CD4-positive, alpha-beta memory T cell (primary cell): ENCODE measurements at regions not wholly inside any gene's neighbourhood (a gene's known extent, or its start where the extent isn't known, plus 50 kb on each side); places are given as distances from the start of the nearest gene placed in this dataset.

Source experiments
- CTCF ChIA-PET: fragments of 350-600 bp; sonication (Branson Sonifier 250); formaldehyde crosslinking; loops from one replicate; lab custom pipeline; 2021; ENCODE audit warnings: inconsistent platforms; ENCODE audit not compliant: partially characterized antibody; lab: Charles Lee
- POLR2A ChIA-PET: fragments of 350-600 bp; sonication (Branson Sonifier 250); formaldehyde crosslinking; loops from one replicate; lab custom pipeline; 2021; ENCODE audit not compliant: partially characterized antibody; lab: Charles Lee
- DNase-seq, 5 donors: peaks; one replicate each; pipeline versions ENCODE4 v3.0.0 to v3.0.0-alpha.2; 2020 to 2022; ENCODE audit warnings: mixed read lengths in 1 of 5
- H3K27ac ChIP-seq: one replicate; pipeline ENCODE4 v1.7.0; 2013; ENCODE audit warnings: low read depth, low read length
- H3K27me3 ChIP-seq: 2 replicates; pipeline ENCODE4 v1.7.0; 2013; ENCODE audit warnings: mild to moderate bottlenecking, low read length, moderate library complexity; ENCODE audit not compliant: insufficient read depth
- H3K36me3 ChIP-seq: 2 replicates; pipeline ENCODE4 v1.7.0; 2013; ENCODE audit warnings: mild to moderate bottlenecking, low read length, moderate library complexity; ENCODE audit not compliant: insufficient read depth
- H3K4me1 ChIP-seq: 2 replicates; pipeline ENCODE4 v1.7.0; 2013; ENCODE audit warnings: mild to moderate bottlenecking, low read length, moderate library complexity; ENCODE audit not compliant: insufficient read depth
- H3K4me3 ChIP-seq, 2 donors: one replicate each; pipeline ENCODE4 v1.7.0; 2013; ENCODE audit warnings: low read length in 2 of 2, mild to moderate bottlenecking in 1 of 2
- H3K9me3 ChIP-seq, 2 donors: one replicate each; pipeline ENCODE4 v1.7.0; 2013; ENCODE audit warnings: low read length in 2 of 2, control low read depth in 1 of 2; ENCODE audit not compliant: control insufficient read depth in 1 of 2
- H3K27ac Mint-ChIP-seq, 7 donors: one replicate each; pipeline ENCODE4 v1.8.0; 2020 to 2021; ENCODE audit warnings: mixed read lengths in 7 of 7, mild to moderate bottlenecking in 6 of 7, inconsistent platforms in 3 of 7, moderate library complexity in 3 of 7
- H3K27me3 Mint-ChIP-seq, 2 donors: one replicate each; pipeline ENCODE4 v1.8.0; 2020 to 2021; ENCODE audit warnings: mixed read lengths in 2 of 2
- H3K36me3 Mint-ChIP-seq, 2 donors: one replicate each; pipeline ENCODE4 v1.8.0; 2020 to 2021; ENCODE audit warnings: mixed read lengths in 2 of 2, inconsistent platforms in 1 of 2, mild to moderate bottlenecking in 1 of 2
- H3K4me1 Mint-ChIP-seq, 4 donors: one replicate each; pipeline ENCODE4 v1.8.0; 2020 to 2021; ENCODE audit warnings: mixed read lengths in 4 of 4, mild to moderate bottlenecking in 1 of 4
- H3K4me3 Mint-ChIP-seq, 8 donors: one replicate each; pipeline ENCODE4 v1.8.0; 2020 to 2021; ENCODE audit warnings: mixed read lengths in 8 of 8, mild to moderate bottlenecking in 7 of 8, moderate library complexity in 6 of 8, inconsistent platforms in 3 of 8
- H3K9me3 Mint-ChIP-seq, 8 donors: one replicate each; pipeline ENCODE4 v1.8.0; 2020 to 2021; ENCODE audit warnings: mixed read lengths in 8 of 8, mild to moderate bottlenecking in 5 of 8, inconsistent platforms in 3 of 8, moderate library complexity in 1 of 8
- intact Hi-C: fragments of 100-400 bp; cut with micrococcal nuclease; formaldehyde crosslinking; loops from one replicate; pipeline ENCODE4 v1.15.1; 2023

- Mint-ChIP-seq H3K4me1 (no peaks in the 10 kb centered on the region), H3K27ac (no peak overlapping the region), H3K9me3 (peaks cover 0 to 6% (median 3%) of the 10 kb centered on the region in 8 donors), H3K36me3 (no peaks in the 10 kb centered on the region), H3K4me3 (no peak overlapping the region), H3K27me3 (peaks cover 11 to 16% of the 10 kb centered on the region in 2 donors)
- Histone ChIP-seq H3K9me3 (no peaks in the 10 kb centered on the region), H3K4me3 (no peak overlapping the region), H3K36me3 (no peaks in the 10 kb centered on the region), H3K27me3 (no peaks in the 10 kb centered on the region), H3K27ac (no peak overlapping the region), H3K4me1 (no peaks in the 10 kb centered on the region)
- intact Hi-C loops, result no loop called here
- ChIA-PET CTCF (interaction anchor here (3.4 kb wide), 1 partner anchor 16 kb away, joined by 16 read pairs; no protein-coding TSS in a partner anchor), POLR2A (interaction anchor here (0.7 kb wide), 1 partner anchor 1537 kb away, joined by 4 read pairs; no protein-coding TSS in a partner anchor)
- DNase-seq, result no peak
Observed at GRCh38 chr10:118475214-118475613, 120.2 kb downstream of the PRLHR start.

- Mint-ChIP-seq H3K4me1 (no peaks in the 10 kb centered on the region), H3K27ac (no peak overlapping the region), H3K27me3 (peaks cover 14 to 27% of the 10 kb centered on the region in 2 donors), H3K36me3 (no peaks in the 10 kb centered on the region), H3K9me3 (peaks cover 0 to 6% (median 1%) of the 10 kb centered on the region in 8 donors), H3K4me3 (no peak overlapping the region)
- CTCF ChIA-PET, result interaction anchor here (3.4 kb wide), 1 partner anchor 15 kb away, joined by 16 read pairs; no protein-coding TSS in a partner anchor
- Histone ChIP-seq H3K4me1 (no peaks in the 10 kb centered on the region), H3K27me3 (no peaks in the 10 kb centered on the region), H3K9me3 (no peaks in the 10 kb centered on the region), H3K27ac (no peak overlapping the region), H3K36me3 (no peaks in the 10 kb centered on the region), H3K4me3 (no peak overlapping the region)
- intact Hi-C loops, result no loop called here
- no peak for DNase-seq
- POLR2A ChIA-PET, result no interaction called here
Observed at GRCh38 chr10:118474111-118474510, 121.3 kb downstream of the PRLHR start.

DNA sequence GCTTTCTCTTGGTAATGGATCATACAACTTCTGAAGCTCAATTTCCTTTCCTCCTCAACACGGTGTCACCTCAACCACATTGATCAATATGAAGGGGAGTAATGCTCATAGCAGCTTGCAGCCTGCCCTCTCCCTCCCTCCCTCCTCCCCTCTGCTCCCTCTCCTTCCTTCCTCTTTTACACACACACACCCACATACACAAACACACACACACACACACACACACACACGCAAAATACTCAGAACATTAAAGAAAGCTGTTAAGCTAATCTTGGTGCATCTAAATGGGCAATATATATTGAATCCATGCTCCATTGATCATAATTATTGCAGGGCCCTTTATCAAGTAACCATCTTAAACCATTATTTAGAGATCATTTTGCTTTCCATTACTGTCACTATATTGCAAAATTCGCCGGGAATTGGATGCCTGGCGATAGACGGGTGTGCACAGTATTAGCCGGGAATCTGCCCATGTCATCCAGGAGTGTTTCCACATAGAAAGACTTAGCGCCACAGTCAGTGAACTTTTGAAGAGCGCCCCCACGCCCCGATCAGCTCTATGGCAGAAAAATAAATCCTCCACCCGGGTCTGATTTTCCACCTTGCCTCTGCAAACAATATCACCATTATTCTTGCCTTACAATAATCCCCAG lies 122.0 kb downstream of the PRLHR start:
- no peaks in the 10 kb centered on the region for H3K36me3 Mint-ChIP-seq
- Histone ChIP-seq H3K36me3 (no peaks in the 10 kb centered on the region), H3K4me1 (no peaks in the 10 kb centered on the region), H3K27me3 (no peaks in the 10 kb centered on the region), H3K4me3 (no peak overlapping the region), H3K9me3 (no peaks in the 10 kb centered on the region), H3K27ac (no peak overlapping the region)
- H3K4me1 Mint-ChIP-seq, result no peaks in the 10 kb centered on the region
- H3K4me3 Mint-ChIP-seq, result no peak overlapping the region
- ChIA-PET POLR2A (no interaction called here), CTCF (interaction anchor here (2.6 kb wide), 1 partner anchor 14 kb away, joined by 16 read pairs; no protein-coding TSS in a partner anchor)
- H3K27ac Mint-ChIP-seq, result no peak overlapping the region
- peaks cover 0 to 6% (median 1%) of the 10 kb centered on the region in 8 donors for H3K9me3 Mint-ChIP-seq
- intact Hi-C loops, result no loop called here
- peaks cover 14 to 32% of the 10 kb centered on the region in 2 donors for H3K27me3 Mint-ChIP-seq
- DNase-seq, result no peak

- Histone ChIP-seq H3K27ac (no peak overlapping the region), H3K9me3 (no peaks in the 10 kb centered on the region), H3K36me3 (no peaks in the 10 kb centered on the region), H3K4me3 (no peak overlapping the region), H3K4me1 (no peaks in the 10 kb centered on the region), H3K27me3 (no peaks in the 10 kb centered on the region)
- Mint-ChIP-seq H3K4me1 (no peaks in the 10 kb centered on the region), H3K9me3 (peaks cover 0 to 6% (median 1%) of the 10 kb centered on the region in 8 donors), H3K36me3 (no peaks in the 10 kb centered on the region), H3K27ac (no peak overlapping the region), H3K4me3 (no peak overlapping the region), H3K27me3 (peaks cover 14 to 36% of the 10 kb centered on the region in 2 donors)
- CTCF ChIA-PET, result interaction anchor here (2.6 kb wide), 1 partner anchor 14 kb away, joined by 16 read pairs; no protein-coding TSS in a partner anchor
- POLR2A ChIA-PET, result no interaction called here
- intact Hi-C loops, result no loop called here
- no peak for DNase-seq
Observed at GRCh38 chr10:118472415-118473304, 122.8 kb downstream of the PRLHR start.

- POLR2A ChIA-PET, result no interaction called here
Observed at GRCh38 chr10:118471863-118472262, 123.6 kb downstream of the PRLHR start.

GRCh38 chr10:118470470-118470869 lies 125.0 kb downstream of the PRLHR start:
- CTCF ChIA-PET, result no interaction called here
- intact Hi-C loops, result no loop called here
- H3K4me1 ChIP-seq, result no peaks in the 10 kb centered on the region
- no peaks in the 10 kb centered on the region for H3K9me3 ChIP-seq
- Mint-ChIP-seq H3K36me3 (no peaks in the 10 kb centered on the region), H3K4me1 (no peaks in the 10 kb centered on the region), H3K9me3 (peaks cover 0 to 6% (median 1%) of the 10 kb centered on the region in 8 donors), H3K4me3 (no peak overlapping the region), H3K27ac (no peak overlapping the region), H3K27me3 (peaks cover 14 to 48% of the 10 kb centered on the region in 2 donors)
- no peak for DNase-seq
- H3K27me3 ChIP-seq, result no peaks in the 10 kb centered on the region
- POLR2A ChIA-PET, result no interaction called here
- H3K27ac ChIP-seq, result no peak overlapping the region
- no peaks in the 10 kb centered on the region for H3K36me3 ChIP-seq
- no peak overlapping the region for H3K4me3 ChIP-seq

More at GRCh38 chr10:118471863-118472262, 123.6 kb downstream of the PRLHR start:
- no peak overlapping the region for H3K4me3 ChIP-seq
- no peak overlapping the region for H3K4me3 Mint-ChIP-seq
- CTCF ChIA-PET, result interaction anchor here (2.6 kb wide), 1 partner anchor 13 kb away, joined by 16 read pairs; no protein-coding TSS in a partner anchor
- no peak overlapping the region for H3K27ac Mint-ChIP-seq
- no peak overlapping the region for H3K27ac ChIP-seq
- H3K4me1 ChIP-seq, result no peaks in the 10 kb centered on the region
- no peak for DNase-seq
- no peaks in the 10 kb centered on the region for H3K4me1 Mint-ChIP-seq
- H3K27me3 ChIP-seq, result no peaks in the 10 kb centered on the region
- intact Hi-C loops, result no loop called here
- H3K36me3 ChIP-seq, result no peaks in the 10 kb centered on the region
- no peaks in the 10 kb centered on the region for H3K9me3 ChIP-seq
- peaks cover 14 to 42% of the 10 kb centered on the region in 2 donors for H3K27me3 Mint-ChIP-seq
- H3K9me3 Mint-ChIP-seq, result peaks cover 0 to 6% (median 1%) of the 10 kb centered on the region in 8 donors
- no peaks in the 10 kb centered on the region for H3K36me3 Mint-ChIP-seq

GRCh38 chr10:118467200-118467599 lies 125.1 kb upstream of the FAM204A start:
- peaks cover 0 to 7% (median under 1%) of the 10 kb centered on the region in 8 donors for H3K9me3 Mint-ChIP-seq
- Histone ChIP-seq H3K27me3 (no peaks in the 10 kb centered on the region), H3K4me3 (no peak overlapping the region), H3K4me1 (no peaks in the 10 kb centered on the region), H3K27ac (no peak overlapping the region), H3K36me3 (no peaks in the 10 kb centered on the region), H3K9me3 (no peaks in the 10 kb centered on the region)
- ChIA-PET CTCF (no interaction called here), POLR2A (no interaction called here)
- peaks cover 24 to 58% of the 10 kb centered on the region in 2 donors for H3K27me3 Mint-ChIP-seq
- DNase-seq, result no peak
- no peak overlapping the region for H3K27ac Mint-ChIP-seq
- no peaks in the 10 kb centered on the region for H3K4me1 Mint-ChIP-seq
- intact Hi-C loops, result no loop called here
- no peak overlapping the region for H3K4me3 Mint-ChIP-seq
- H3K36me3 Mint-ChIP-seq, result no peaks in the 10 kb centered on the region
